ENCODE measurements at regions not wholly inside any gene's neighbourhood (a gene's known extent, or its start where the extent isn't known, plus 50 kb on each side); places are given as distances from the start of the nearest gene placed in this dataset.

- TF ChIP-seq, protein P1, sequence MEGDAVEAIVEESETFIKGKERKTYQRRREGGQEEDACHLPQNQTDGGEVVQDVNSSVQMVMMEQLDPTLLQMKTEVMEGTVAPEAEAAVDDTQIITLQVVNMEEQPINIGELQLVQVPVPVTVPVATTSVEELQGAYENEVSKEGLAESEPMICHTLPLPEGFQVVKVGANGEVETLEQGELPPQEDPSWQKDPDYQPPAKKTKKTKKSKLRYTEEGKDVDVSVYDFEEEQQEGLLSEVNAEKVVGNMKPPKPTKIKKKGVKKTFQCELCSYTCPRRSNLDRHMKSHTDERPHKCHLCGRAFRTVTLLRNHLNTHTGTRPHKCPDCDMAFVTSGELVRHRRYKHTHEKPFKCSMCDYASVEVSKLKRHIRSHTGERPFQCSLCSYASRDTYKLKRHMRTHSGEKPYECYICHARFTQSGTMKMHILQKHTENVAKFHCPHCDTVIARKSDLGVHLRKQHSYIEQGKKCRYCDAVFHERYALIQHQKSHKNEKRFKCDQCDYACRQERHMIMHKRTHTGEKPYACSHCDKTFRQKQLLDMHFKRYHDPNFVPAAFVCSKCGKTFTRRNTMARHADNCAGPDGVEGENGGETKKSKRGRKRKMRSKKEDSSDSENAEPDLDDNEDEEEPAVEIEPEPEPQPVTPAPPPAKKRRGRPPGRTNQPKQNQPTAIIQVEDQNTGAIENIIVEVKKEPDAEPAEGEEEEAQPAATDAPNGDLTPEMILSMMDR (conservative IDR thresholded peaks at IDR 0.05; ENCODE audit: low read depth in 2 of 2) = no peak
- TF ChIP-seq EZH2 (IDR thresholded peaks at IDR 0.05; ENCODE audit: low read depth, unreplicated experiment) = no peak
- no peak for TF ChIP-seq REST (IDR thresholded peaks at IDR 0.05; ENCODE audit: unreplicated experiment)
- TF ChIP-seq, protein P2, sequence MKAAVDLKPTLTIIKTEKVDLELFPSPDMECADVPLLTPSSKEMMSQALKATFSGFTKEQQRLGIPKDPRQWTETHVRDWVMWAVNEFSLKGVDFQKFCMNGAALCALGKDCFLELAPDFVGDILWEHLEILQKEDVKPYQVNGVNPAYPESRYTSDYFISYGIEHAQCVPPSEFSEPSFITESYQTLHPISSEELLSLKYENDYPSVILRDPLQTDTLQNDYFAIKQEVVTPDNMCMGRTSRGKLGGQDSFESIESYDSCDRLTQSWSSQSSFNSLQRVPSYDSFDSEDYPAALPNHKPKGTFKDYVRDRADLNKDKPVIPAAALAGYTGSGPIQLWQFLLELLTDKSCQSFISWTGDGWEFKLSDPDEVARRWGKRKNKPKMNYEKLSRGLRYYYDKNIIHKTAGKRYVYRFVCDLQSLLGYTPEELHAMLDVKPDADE (IDR thresholded peaks at IDR 0.05) = no peak
- no peak for TF ChIP-seq ZNF331 (CRISPR knock-in tag; IDR thresholded peaks at IDR 0.05; ENCODE audit: low read depth)
- TF ChIP-seq CREB1 (CRISPR knock-in tag; IDR thresholded peaks at IDR 0.05; ENCODE audit: low read depth) = no peak
- TF ChIP-seq POLR2AphosphoS5 (IDR thresholded peaks at IDR 0.05; ENCODE audit: low read depth) = no peak
- TF ChIP-seq EZH2phosphoT487 (IDR thresholded peaks at IDR 0.05; ENCODE audit: unreplicated experiment) = no peak
- TF ChIP-seq STAT1 (IDR thresholded peaks at IDR 0.05; ENCODE audit: unreplicated experiment) = no peak
- no peak for TF ChIP-seq JUNB (IDR thresholded peaks at IDR 0.05; ENCODE audit: unreplicated experiment)
- no peak for TF ChIP-seq NANOG (IDR thresholded peaks at IDR 0.05; ENCODE audit: borderline replicate concordance)
- TF ChIP-seq ZNF114 (CRISPR knock-in tag; IDR thresholded peaks at IDR 0.05) = no peak
Observed at GRCh38 chr7:115494529-115495147, 535.9 kb downstream of the TFEC start.
